ENCODE measurements at regions not wholly inside any gene's neighbourhood (a gene's known extent, or its start where the extent isn't known, plus 50 kb on each side); places are given as distances from the start of the nearest gene placed in this dataset.

GRCh38 chr10:44850356-44850934 lies 60.7 kb upstream of the TMEM72 start:
- no peak for DNase-seq (ENCODE audit: low read depth, low spot score)

GRCh38 chr10:44851413-44851812 lies 59.7 kb upstream of the TMEM72 start:
- no peak for DNase-seq (ENCODE audit: low read depth, low spot score)

- no peak for DNase-seq (ENCODE audit: low read depth, low spot score)
Measured at GRCh38 chr10:44851881-44852280, 59.3 kb upstream of the TMEM72 start.

- no peak for DNase-seq (ENCODE audit: low read depth, low spot score)
Measured at GRCh38 chr10:44853148-44853734, 57.9 kb upstream of the TMEM72 start.

GRCh38 chr10:44853796-44854195 lies 57.3 kb upstream of the TMEM72 start:
- DNase-seq (ENCODE audit: low read depth, low spot score): no peak

GRCh38 chr10:44854693-44855350 lies 56.3 kb upstream of the TMEM72 start:
- DNase-seq (ENCODE audit: low read depth, low spot score): no peak

GRCh38 chr10:44856696-44857095 lies 54.4 kb upstream of the TMEM72 start:
- DNase-seq (ENCODE audit: low read depth, low spot score): no peak

- peak; percentile 13 for DNase-seq (ENCODE audit: low read depth, low spot score)
Measured at GRCh38 chr10:44857363-44858016, 53.6 kb upstream of the TMEM72 start.

- DNase-seq (ENCODE audit: low read depth, low spot score): no peak
Measured at GRCh38 chr10:44858017-44858371, 53.1 kb upstream of the TMEM72 start.

GRCh38 chr10:44858988-44859387 lies 52.1 kb upstream of the TMEM72 start:
- DNase-seq (ENCODE audit: low read depth, low spot score): no peak

GRCh38 chr10:44859546-44860285 lies 51.4 kb upstream of the TMEM72 start:
- DNase-seq (ENCODE audit: low read depth, low spot score): no peak

GRCh38 chr10:44860811-44861736 lies 50.1 kb upstream of the TMEM72 start:
- no peak for DNase-seq (ENCODE audit: low read depth, low spot score)

All from activated CD4-positive, CD25-positive, alpha-beta regulatory T cell treated with anti-CD3 and anti-CD28 coated beads, Interleukin-2, amount 50 U/mL, for 16 hours (primary cell).